WI38 (cell line): ENCODE measurements at regions not wholly inside any gene's neighbourhood (a gene's known extent, or its start where the extent isn't known, plus 50 kb on each side); places are given as distances from the start of the nearest gene placed in this dataset.

ENCODE experiments used
- H3K4me3 ChIP-seq: 2 replicates; pipeline ENCODE4 v1.5.1; 2011; ENCODE audit warnings: low read depth, mild to moderate bottlenecking, control low read depth, low read length
- CTCF ChIP-seq: IDR thresholded peaks from 2 replicates; pipeline ENCODE4 v1.5.1; 2012; ENCODE audit warnings: low read depth, mild to moderate bottlenecking, control low read depth, low read length

- no peak for TF ChIP-seq CTCF
- no peak overlapping the region for H3K4me3 ChIP-seq
These were observed 89.6 kb downstream of the MCFD2 start for GRCh38 chr2:46825939-46826568.

- no peak for TF ChIP-seq CTCF
- no peak overlapping the region for H3K4me3 ChIP-seq
These were observed 90.2 kb downstream of the MCFD2 start for GRCh38 chr2:46825231-46825938.

- TF ChIP-seq CTCF: no peak
- H3K4me3 ChIP-seq: no peak overlapping the region
These were observed 91.0 kb downstream of the MCFD2 start for GRCh38 chr2:46824611-46825010.

- TF ChIP-seq CTCF: no peak
- no peak overlapping the region for H3K4me3 ChIP-seq
These were observed 94.0 kb downstream of the MCFD2 start for GRCh38 chr2:46821600-46821999.

- no peak for TF ChIP-seq CTCF
These were observed 96.8 kb downstream of the MCFD2 start for GRCh38 chr2:46818819-46819218.

GRCh38 chr2:46818141-46818621, 97.4 kb downstream of the MCFD2 start:
- H3K4me3 ChIP-seq: no peak overlapping the region
- TF ChIP-seq CTCF: no peak

More at GRCh38 chr2:46818819-46819218, 96.8 kb downstream of the MCFD2 start:
- no peak overlapping the region for H3K4me3 ChIP-seq
